Osteocyte (in vitro differentiated cells): ENCODE measurements at regions not wholly inside any gene's neighbourhood (a gene's known extent, or its start where the extent isn't known, plus 50 kb on each side); places are given as distances from the start of the nearest gene placed in this dataset.
"Not testable (repeated sequence)": the region's sequence is repeated elsewhere in the genome, so short reads cannot be mapped to it uniquely, and the experiment has no call there.

Experiments
- DNase-seq: peaks from one replicate; pipeline ENCODE4 v3.0.0; 2021; ENCODE audit warnings: mixed read lengths; ENCODE audit not compliant: unreplicated experiment; ENCODE audit errors: extremely low spot score
- H3K27ac Mint-ChIP-seq: one replicate; pipeline ENCODE4 v1.8.0; 2021; ENCODE audit warnings: mild to moderate bottlenecking, mixed read lengths; ENCODE audit not compliant: unreplicated experiment
- H3K27me3 Mint-ChIP-seq: one replicate; pipeline ENCODE4 v1.8.0; 2021; ENCODE audit warnings: mixed read lengths; ENCODE audit not compliant: unreplicated experiment
- H3K36me3 Mint-ChIP-seq: one replicate; pipeline ENCODE4 v1.8.0; 2021; ENCODE audit warnings: mixed read lengths; ENCODE audit not compliant: unreplicated experiment
- H3K4me1 Mint-ChIP-seq: one replicate; pipeline ENCODE4 v1.8.0; 2021; ENCODE audit warnings: mixed read lengths; ENCODE audit not compliant: unreplicated experiment
- H3K4me3 Mint-ChIP-seq: one replicate; pipeline ENCODE4 v1.8.0; 2021; ENCODE audit warnings: mild to moderate bottlenecking, moderate library complexity, mixed read lengths; ENCODE audit not compliant: unreplicated experiment
- H3K9me3 Mint-ChIP-seq: one replicate; pipeline ENCODE4 v1.8.0; 2021; ENCODE audit warnings: mixed read lengths; ENCODE audit not compliant: unreplicated experiment
- TF ChIP-seq, protein P1 (sequence below): fragments of 200-600 bp; sonication (generic); IDR thresholded peaks from 2 replicates; pipeline ENCODE4 v1.5.0; 2021; ENCODE audit warnings: antibody characterized with exemption, mild to moderate bottlenecking, moderate library complexity

DNA sequence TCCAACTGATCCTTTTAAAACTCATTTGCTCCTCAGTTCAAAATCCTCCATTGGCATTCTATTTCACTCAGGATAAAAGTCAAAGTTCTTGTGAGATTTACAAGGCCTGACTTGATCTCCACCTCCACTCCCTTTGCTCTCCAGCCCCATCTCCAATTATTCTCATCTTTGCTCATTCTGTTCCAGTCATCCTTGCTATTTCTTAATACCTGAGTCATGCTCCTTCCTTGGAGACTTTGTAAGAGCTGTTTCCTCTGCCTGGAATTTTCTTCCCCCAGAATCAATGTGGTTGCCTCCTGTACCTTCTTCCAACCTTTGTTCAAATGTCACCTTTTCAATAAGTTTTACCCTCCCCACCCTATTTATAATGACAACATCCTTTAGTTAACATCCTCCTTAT lies 373.5 kb downstream of the HTR1B start:
- Mint-ChIP-seq H3K4me3 (no peak overlapping the region), H3K27me3 (peaks cover 9% of the 10 kb centered on the region), H3K27ac (no peak overlapping the region), H3K4me1 (peaks cover 9% of the 10 kb centered on the region), H3K9me3 (no peaks in the 10 kb centered on the region), H3K36me3 (peaks cover 2% of the 10 kb centered on the region)
- TF ChIP-seq, protein P1, sequence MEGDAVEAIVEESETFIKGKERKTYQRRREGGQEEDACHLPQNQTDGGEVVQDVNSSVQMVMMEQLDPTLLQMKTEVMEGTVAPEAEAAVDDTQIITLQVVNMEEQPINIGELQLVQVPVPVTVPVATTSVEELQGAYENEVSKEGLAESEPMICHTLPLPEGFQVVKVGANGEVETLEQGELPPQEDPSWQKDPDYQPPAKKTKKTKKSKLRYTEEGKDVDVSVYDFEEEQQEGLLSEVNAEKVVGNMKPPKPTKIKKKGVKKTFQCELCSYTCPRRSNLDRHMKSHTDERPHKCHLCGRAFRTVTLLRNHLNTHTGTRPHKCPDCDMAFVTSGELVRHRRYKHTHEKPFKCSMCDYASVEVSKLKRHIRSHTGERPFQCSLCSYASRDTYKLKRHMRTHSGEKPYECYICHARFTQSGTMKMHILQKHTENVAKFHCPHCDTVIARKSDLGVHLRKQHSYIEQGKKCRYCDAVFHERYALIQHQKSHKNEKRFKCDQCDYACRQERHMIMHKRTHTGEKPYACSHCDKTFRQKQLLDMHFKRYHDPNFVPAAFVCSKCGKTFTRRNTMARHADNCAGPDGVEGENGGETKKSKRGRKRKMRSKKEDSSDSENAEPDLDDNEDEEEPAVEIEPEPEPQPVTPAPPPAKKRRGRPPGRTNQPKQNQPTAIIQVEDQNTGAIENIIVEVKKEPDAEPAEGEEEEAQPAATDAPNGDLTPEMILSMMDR, result no peak
- no peak for DNase-seq

DNA sequence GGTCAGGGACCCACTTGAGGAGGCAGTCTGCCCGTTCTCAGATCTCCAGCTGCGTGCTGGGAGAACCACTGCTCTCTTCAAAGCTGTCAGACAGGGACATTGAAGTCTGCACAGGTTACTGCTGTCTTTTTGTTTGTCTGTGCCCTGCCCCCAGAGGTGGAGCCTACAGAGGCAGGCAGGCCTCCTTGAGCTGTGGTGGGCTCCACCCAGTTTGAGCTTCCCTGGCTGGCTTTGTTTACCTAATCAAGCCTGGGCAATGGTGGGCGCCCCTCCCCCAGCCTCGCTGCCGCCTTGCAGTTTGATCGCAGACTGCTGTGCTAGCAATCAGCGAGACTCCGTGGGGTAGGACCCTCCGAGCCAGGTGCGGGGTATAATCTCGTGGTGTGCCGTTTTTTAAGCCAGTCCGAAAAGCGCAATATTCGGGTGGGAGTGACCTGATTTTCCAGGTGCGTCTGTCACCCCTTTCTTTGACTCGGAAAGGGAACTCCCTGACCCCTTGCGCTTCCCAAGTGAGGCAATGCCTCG lies 375.4 kb downstream of the HTR1B start:
- H3K27me3 Mint-ChIP-seq, H3K4me1 Mint-ChIP-seq, H3K4me3 Mint-ChIP-seq, DNase-seq, H3K9me3 Mint-ChIP-seq, H3K36me3 Mint-ChIP-seq, H3K27ac Mint-ChIP-seq: not testable (repeated sequence)

DNA sequence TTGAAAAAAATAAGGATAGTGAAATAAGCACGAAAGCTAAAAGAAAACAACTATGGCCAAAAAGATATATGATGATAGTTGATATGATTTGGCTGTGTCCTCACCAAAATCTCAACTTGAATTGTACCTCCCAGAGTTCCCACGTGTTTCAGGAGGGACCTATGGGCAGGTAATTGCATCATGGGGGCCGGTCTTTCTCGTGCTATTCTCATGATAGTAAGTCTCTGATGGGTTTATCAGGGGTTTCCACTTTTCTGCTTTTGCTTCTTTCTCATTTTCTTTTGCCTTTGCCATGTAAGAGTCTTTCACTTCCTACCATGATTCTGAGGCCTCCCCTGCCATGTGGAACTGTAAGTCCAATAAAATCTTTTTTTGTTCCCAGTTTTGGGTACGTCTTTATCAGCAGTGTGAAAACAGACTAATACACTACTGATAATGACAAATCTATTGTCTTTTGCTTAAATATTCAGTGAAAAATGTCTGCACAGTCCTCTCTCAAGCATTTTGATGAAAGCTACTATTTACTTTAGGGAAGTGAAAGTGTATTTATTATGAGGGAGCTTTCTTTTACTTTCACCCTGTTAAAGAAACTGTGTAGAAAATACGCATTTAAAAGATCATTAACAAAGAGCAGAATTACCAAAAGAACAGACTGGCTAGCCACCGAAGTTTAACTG lies 389.1 kb downstream of the HTR1B start:
- Mint-ChIP-seq H3K27ac (no peak overlapping the region), H3K9me3 (peaks cover under 1% of the 10 kb centered on the region), H3K36me3 (no peaks in the 10 kb centered on the region), H3K27me3 (peaks cover 23% of the 10 kb centered on the region), H3K4me1 (no peaks in the 10 kb centered on the region), H3K4me3 (no peak overlapping the region)
- DNase-seq, result no peak
- TF ChIP-seq, protein P1, result no peak

DNA sequence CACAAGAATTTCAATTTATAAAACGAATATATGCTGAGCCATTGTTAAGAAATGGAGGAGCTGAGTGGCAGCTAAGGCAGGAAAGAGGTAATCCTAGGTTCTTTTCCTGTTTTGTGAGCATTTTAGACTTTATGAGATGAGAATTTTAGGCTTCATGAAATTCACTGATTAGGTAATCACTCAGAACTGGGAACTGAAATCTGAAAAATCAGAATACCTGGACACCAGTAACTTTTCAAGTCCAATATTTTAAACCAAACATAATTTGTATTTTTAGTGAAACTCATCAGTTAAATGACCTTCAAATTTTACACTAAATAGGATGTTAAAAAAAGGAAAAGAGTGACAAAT lies 389.9 kb downstream of the HTR1B start:
- no peak for DNase-seq
- Mint-ChIP-seq H3K27ac (no peak overlapping the region), H3K4me3 (no peak overlapping the region), H3K9me3 (no peaks in the 10 kb centered on the region), H3K27me3 (peaks cover 23% of the 10 kb centered on the region), H3K36me3 (no peaks in the 10 kb centered on the region), H3K4me1 (no peaks in the 10 kb centered on the region)
- TF ChIP-seq, protein P1, result no peak

DNA sequence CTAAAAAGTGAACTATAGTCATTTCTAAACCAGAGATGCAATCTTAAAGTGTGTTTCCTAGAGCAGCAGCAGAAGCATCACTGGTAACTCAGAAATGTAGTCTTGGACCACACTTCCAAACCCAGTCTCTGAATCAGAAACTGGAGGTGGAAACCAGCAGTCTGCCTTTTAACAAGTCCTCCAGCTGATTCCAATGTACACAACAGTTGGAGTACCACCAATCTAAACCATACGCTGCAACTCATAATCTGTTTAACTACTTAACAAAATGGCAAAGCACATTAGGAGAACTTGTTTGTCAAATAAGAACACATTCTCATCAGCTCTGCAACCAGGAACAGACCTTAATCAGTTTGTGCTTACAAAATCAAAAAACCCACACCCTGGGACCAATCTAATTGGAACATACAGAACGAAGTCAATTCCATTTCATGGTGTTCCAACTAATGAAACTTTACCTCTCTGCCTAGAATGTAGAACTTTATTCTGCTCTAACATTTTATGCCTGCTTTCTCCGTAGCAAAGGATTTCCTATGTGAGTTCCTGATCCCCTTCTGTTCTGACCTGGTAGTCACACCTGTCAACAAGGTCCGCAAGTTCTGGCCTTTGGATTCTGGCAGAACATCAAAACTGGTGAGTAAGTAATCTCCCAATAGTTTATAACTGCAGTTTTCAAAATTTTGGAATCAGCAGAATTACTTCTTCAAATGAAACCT lies 390.4 kb downstream of the HTR1B start:
- no peaks in the 10 kb centered on the region for H3K36me3 Mint-ChIP-seq
- no peak for DNase-seq
- H3K27ac Mint-ChIP-seq, result no peak overlapping the region
- H3K27me3 Mint-ChIP-seq, result peaks cover 21% of the 10 kb centered on the region
- no peak overlapping the region for H3K4me3 Mint-ChIP-seq
- TF ChIP-seq, protein P1, result no peak
- H3K9me3 Mint-ChIP-seq, result no peaks in the 10 kb centered on the region
- no peaks in the 10 kb centered on the region for H3K4me1 Mint-ChIP-seq
